ENCODE measurements at regions not wholly inside any gene's neighbourhood (a gene's known extent, or its start where the extent isn't known, plus 50 kb on each side); places are given as distances from the start of the nearest gene placed in this dataset.

- no peak for DNase-seq (ENCODE audit: low read depth, low spot score)
- no peak overlapping the region for H3K4me3 ChIP-seq (ENCODE audit: low read depth, low read length)
- no peak for TF ChIP-seq CTCF (IDR thresholded peaks at IDR 0.05; ENCODE audit: low read depth, low read length)
- in situ Hi-C loops (cut with HindIII; ENCODE audit: low sequenced_read_pairs), result no loop called here
These were observed 206.5 kb downstream of the SAMD5 start for GRCh38 chr6:147715035-147715434.

GRCh38 chr6:147716434-147716833, 207.9 kb downstream of the SAMD5 start:
- no peak overlapping the region for H3K4me3 ChIP-seq (ENCODE audit: low read depth, low read length)
- DNase-seq (ENCODE audit: low read depth, low spot score), result no peak
- in situ Hi-C loops (cut with HindIII; ENCODE audit: low sequenced_read_pairs), result no loop called here
- TF ChIP-seq CTCF (IDR thresholded peaks at IDR 0.05; ENCODE audit: low read depth, low read length), result no peak

GRCh38 chr6:147717991-147718390, 209.5 kb downstream of the SAMD5 start:
- H3K4me3 ChIP-seq (ENCODE audit: low read depth, low read length), result no peak overlapping the region
- DNase-seq (ENCODE audit: low read depth, low spot score), result no peak
- no peak for TF ChIP-seq CTCF (IDR thresholded peaks at IDR 0.05; ENCODE audit: low read depth, low read length)
- in situ Hi-C loops (cut with HindIII; ENCODE audit: low sequenced_read_pairs), result no loop called here

- no peak for TF ChIP-seq CTCF (IDR thresholded peaks at IDR 0.05; ENCODE audit: low read depth, low read length)
- no peak overlapping the region for H3K4me3 ChIP-seq (ENCODE audit: low read depth, low read length)
- in situ Hi-C loops (cut with HindIII; ENCODE audit: low sequenced_read_pairs), result no loop called here
- no peak for DNase-seq (ENCODE audit: low read depth, low spot score)
These were observed 213.7 kb downstream of the SAMD5 start for GRCh38 chr6:147722158-147722557.

- no peak for TF ChIP-seq CTCF (IDR thresholded peaks at IDR 0.05; ENCODE audit: low read depth, low read length)
- DNase-seq (ENCODE audit: low read depth, low spot score), result no peak
- in situ Hi-C loops (cut with HindIII; ENCODE audit: low sequenced_read_pairs), result no loop called here
These were observed 216.0 kb downstream of the SAMD5 start for GRCh38 chr6:147724454-147724853.

GRCh38 chr6:147726342-147726741, 217.9 kb downstream of the SAMD5 start:
- no peak overlapping the region for H3K4me3 ChIP-seq (ENCODE audit: low read depth, low read length)
- in situ Hi-C loops (cut with HindIII; ENCODE audit: low sequenced_read_pairs), result no loop called here
- no peak for DNase-seq (ENCODE audit: low read depth, low spot score)
- TF ChIP-seq CTCF (IDR thresholded peaks at IDR 0.05; ENCODE audit: low read depth, low read length), result no peak

More at GRCh38 chr6:147724454-147724853, 216.0 kb downstream of the SAMD5 start:
- no peak overlapping the region for H3K4me3 ChIP-seq (ENCODE audit: low read depth, low read length)

GRCh38 chr6:147728903-147729302, 220.4 kb downstream of the SAMD5 start:
- in situ Hi-C loops (cut with HindIII; ENCODE audit: low sequenced_read_pairs), result no loop called here

More at GRCh38 chr6:147728903-147729302, 220.4 kb downstream of the SAMD5 start:
- TF ChIP-seq CTCF (IDR thresholded peaks at IDR 0.05; ENCODE audit: low read depth, low read length), result no peak
- no peak overlapping the region for H3K4me3 ChIP-seq (ENCODE audit: low read depth, low read length)
- no peak for DNase-seq (ENCODE audit: low read depth, low spot score)

Measured in astrocyte of the spinal cord (primary cell).